GM23338 (cell line): ENCODE measurements at regions not wholly inside any gene's neighbourhood (a gene's known extent, or its start where the extent isn't known, plus 50 kb on each side); places are given as distances from the start of the nearest gene placed in this dataset.

Experiments
- ATAC-seq: fragments of 200-7000 bp; cut with Tn5 transposase; 3 replicates; pipeline ENCODE4 v1.9.1; 2020
- DNase-seq: peaks from one replicate; pipeline ENCODE4 v3.0.0-alpha.2; 2015; ENCODE audit warnings: low spot score
- H2AFZ ChIP-seq: fragments of 200-600 bp; sonication (generic); 2 replicates; pipeline ENCODE4 v1.8.0; 2016; ENCODE audit warnings: antibody characterized with exemption, mild to moderate bottlenecking, moderate library complexity
- H3F3A ChIP-seq: fragments of 200-600 bp; sonication (generic); replicated peaks from 2 replicates; pipeline ENCODE4 v1.8.0; 2017; ENCODE audit warnings: antibody characterized with exemption, mixed run types, low read depth
- H3K27ac ChIP-seq: fragments of 200-600 bp; sonication (generic); 2 replicates; pipeline ENCODE4 v1.6.1; 2016; ENCODE audit warnings: low read depth
- H3K27me3 ChIP-seq: fragments of 200-600 bp; sonication (generic); 2 replicates; pipeline ENCODE4 v1.8.0; 2016; ENCODE audit warnings: mild to moderate bottlenecking, mixed run types, moderate library complexity; ENCODE audit not compliant: insufficient read depth
- H3K36me3 ChIP-seq: fragments of 200-600 bp; sonication (generic); 2 replicates; pipeline ENCODE4 v1.8.0; 2016; ENCODE audit warnings: mild to moderate bottlenecking; ENCODE audit not compliant: insufficient read depth
- H3K4me1 ChIP-seq: fragments of 200-600 bp; sonication (generic); 2 replicates; pipeline ENCODE4 v1.8.0; 2016; ENCODE audit warnings: mild to moderate bottlenecking, moderate library complexity; ENCODE audit not compliant: insufficient read depth
- H3K4me2 ChIP-seq: fragments of 200-600 bp; sonication (generic); 2 replicates; pipeline ENCODE4 v1.7.1; 2017; ENCODE audit warnings: mixed run types
- H3K4me3 ChIP-seq: fragments of 200-600 bp; sonication (generic); 2 replicates; pipeline ENCODE4 v1.6.1; 2016; ENCODE audit warnings: mixed run types
- H3K79me2 ChIP-seq: fragments of 200-600 bp; sonication (generic); replicated peaks from 2 replicates; pipeline ENCODE4 v1.8.0; 2017; ENCODE audit warnings: mild to moderate bottlenecking; ENCODE audit not compliant: insufficient read depth
- H3K9me2 ChIP-seq: fragments of 200-600 bp; sonication (generic); 2 replicates; pipeline ENCODE4 v1.8.0; 2017; ENCODE audit not compliant: insufficient read depth
- H4K20me1 ChIP-seq: fragments of 200-600 bp; sonication (generic); replicated peaks from 2 replicates; pipeline ENCODE4 v1.8.0; 2017; ENCODE audit warnings: mild to moderate bottlenecking; ENCODE audit not compliant: insufficient read depth
- H3K27ac Mint-ChIP-seq: 2 replicates; pipeline ENCODE4 v1.8.0; 2020; ENCODE audit warnings: inconsistent platforms, mild to moderate bottlenecking, moderate library complexity, mixed read lengths
- H3K27me3 Mint-ChIP-seq: 3 replicates; pipeline ENCODE4 v1.8.0; 2022; ENCODE audit warnings: low read depth, mild to moderate bottlenecking, moderate library complexity, mixed read lengths, inconsistent platforms; ENCODE audit not compliant: insufficient read depth, poor library complexity
- H3K36me3 Mint-ChIP-seq: 3 replicates; pipeline ENCODE4 v1.8.0; 2021; ENCODE audit warnings: low read depth, mild to moderate bottlenecking, inconsistent platforms, moderate library complexity, mixed read lengths
- H3K4me1 Mint-ChIP-seq: 3 replicates; pipeline ENCODE4 v1.8.0; 2020; ENCODE audit warnings: mild to moderate bottlenecking, inconsistent platforms, mixed read lengths
- H3K4me3 Mint-ChIP-seq: 3 replicates; pipeline ENCODE4 v1.8.0; 2021; ENCODE audit warnings: moderate library complexity, mild to moderate bottlenecking, inconsistent platforms, mixed read lengths
- H3K9me3 Mint-ChIP-seq: 3 replicates; pipeline ENCODE4 v1.8.0; 2020; ENCODE audit warnings: moderate library complexity, mild to moderate bottlenecking, inconsistent platforms, mixed read lengths
- CREB1 ChIP-seq: fragments of 250-450 bp; sonication (Bioruptor Pico); IDR thresholded peaks from 2 replicates; pipeline ENCODE4 v1.5.0; 2020; ENCODE audit warnings: low read depth, mild to moderate bottlenecking, moderate library complexity
- EZH2 ChIP-seq: fragments of 200-600 bp; sonication (generic); IDR thresholded peaks from one replicate; pipeline ENCODE4 v1.8.0; 2017; ENCODE audit warnings: antibody characterized with exemption, mild to moderate bottlenecking, low read depth; ENCODE audit not compliant: unreplicated experiment
- EZH2phosphoT487 ChIP-seq: fragments of 200-600 bp; sonication (generic); IDR thresholded peaks from one replicate; pipeline ENCODE4 v1.8.1; 2018; ENCODE audit warnings: antibody characterized with exemption; ENCODE audit not compliant: unreplicated experiment
- JUNB ChIP-seq: IDR thresholded peaks from one replicate; pipeline ENCODE4 v1.6.1; 2016; ENCODE audit warnings: antibody characterized with exemption; ENCODE audit not compliant: unreplicated experiment
- NANOG ChIP-seq: IDR thresholded peaks from 2 replicates; pipeline ENCODE4 v1.6.1; 2016; ENCODE audit warnings: antibody characterized with exemption, borderline replicate concordance
- POLR2AphosphoS5 ChIP-seq: IDR thresholded peaks from 2 replicates; pipeline ENCODE4 v1.6.1; 2016; ENCODE audit warnings: antibody characterized with exemption, low read depth
- STAT1 ChIP-seq: IDR thresholded peaks from one replicate; pipeline ENCODE4 v1.6.1; 2016; ENCODE audit warnings: antibody characterized with exemption; ENCODE audit not compliant: unreplicated experiment
- ZNF114 ChIP-seq: fragments of 250-450 bp; sonication (Bioruptor Pico); IDR thresholded peaks from 2 replicates; pipeline ENCODE4 v1.5.0; 2020; ENCODE audit warnings: mild to moderate bottlenecking, moderate library complexity
- ZNF331 ChIP-seq: fragments of 250-450 bp; sonication (Bioruptor Pico); IDR thresholded peaks from 2 replicates; pipeline ENCODE4 v1.5.0; 2020; ENCODE audit warnings: low read depth, mild to moderate bottlenecking, moderate library complexity
- ZNF462 ChIP-seq: fragments of 250-450 bp; sonication (Bioruptor Pico); IDR thresholded peaks from 2 replicates; pipeline ENCODE4 v1.5.0; 2020; ENCODE audit warnings: mild to moderate bottlenecking, moderate library complexity
- TF ChIP-seq, protein P1 (sequence below), 2 experiments: fragments of 200-600 bp in 1 of 2; sonication (generic) in 1 of 2; conservative IDR thresholded peaks; 2 replicates each; pipeline versions ENCODE4 v1.5.1 to v1.6.1; 2016 to 2017; ENCODE audit warnings: antibody characterized with exemption in 2 of 2, low read depth in 2 of 2, mild to moderate bottlenecking in 2 of 2, moderate library complexity in 1 of 2
- TF ChIP-seq, protein P2 (sequence below): IDR thresholded peaks from one replicate; pipeline ENCODE4 v1.6.1; 2018; ENCODE audit warnings: antibody characterized with exemption; ENCODE audit not compliant: unreplicated experiment
- TF ChIP-seq, protein P3 (sequence below): IDR thresholded peaks from 2 replicates; pipeline ENCODE4 v1.6.1; 2016; ENCODE audit warnings: antibody characterized with exemption

DNA sequence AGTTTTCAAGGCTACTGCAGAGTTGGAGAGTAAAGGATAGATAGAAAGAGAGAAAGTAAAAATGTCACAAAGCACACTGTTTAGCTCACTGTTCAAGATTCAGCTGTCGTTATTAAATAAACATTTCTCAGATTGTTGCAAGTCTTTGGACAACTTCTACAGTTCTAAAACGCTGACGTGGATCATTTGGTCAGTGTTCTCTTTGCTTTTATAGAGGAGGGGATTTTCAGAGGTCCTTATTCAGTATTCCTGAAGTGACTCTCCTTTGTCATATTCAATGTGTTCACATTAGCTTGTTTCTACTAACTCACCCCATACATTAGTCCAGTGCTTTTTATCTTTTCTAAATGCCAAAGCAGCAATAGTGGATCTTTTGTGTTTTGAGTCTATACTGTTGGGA, 154.7 kb upstream of the ARGLU1 start (continued):
- TF ChIP-seq ZNF462 (CRISPR knock-in tag) (no peak), POLR2AphosphoS5 (no peak), ZNF114 (CRISPR knock-in tag) (no peak), NANOG (no peak), STAT1 (no peak)
- TF ChIP-seq, protein P1, sequence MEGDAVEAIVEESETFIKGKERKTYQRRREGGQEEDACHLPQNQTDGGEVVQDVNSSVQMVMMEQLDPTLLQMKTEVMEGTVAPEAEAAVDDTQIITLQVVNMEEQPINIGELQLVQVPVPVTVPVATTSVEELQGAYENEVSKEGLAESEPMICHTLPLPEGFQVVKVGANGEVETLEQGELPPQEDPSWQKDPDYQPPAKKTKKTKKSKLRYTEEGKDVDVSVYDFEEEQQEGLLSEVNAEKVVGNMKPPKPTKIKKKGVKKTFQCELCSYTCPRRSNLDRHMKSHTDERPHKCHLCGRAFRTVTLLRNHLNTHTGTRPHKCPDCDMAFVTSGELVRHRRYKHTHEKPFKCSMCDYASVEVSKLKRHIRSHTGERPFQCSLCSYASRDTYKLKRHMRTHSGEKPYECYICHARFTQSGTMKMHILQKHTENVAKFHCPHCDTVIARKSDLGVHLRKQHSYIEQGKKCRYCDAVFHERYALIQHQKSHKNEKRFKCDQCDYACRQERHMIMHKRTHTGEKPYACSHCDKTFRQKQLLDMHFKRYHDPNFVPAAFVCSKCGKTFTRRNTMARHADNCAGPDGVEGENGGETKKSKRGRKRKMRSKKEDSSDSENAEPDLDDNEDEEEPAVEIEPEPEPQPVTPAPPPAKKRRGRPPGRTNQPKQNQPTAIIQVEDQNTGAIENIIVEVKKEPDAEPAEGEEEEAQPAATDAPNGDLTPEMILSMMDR (conservative IDR thresholded peaks at IDR 0.05; ENCODE audit: low read depth in 2 of 2), result no peak

- H3K4me3 Mint-ChIP-seq, result no peak overlapping the region
- TF ChIP-seq JUNB (no peak), ZNF114 (CRISPR knock-in tag) (no peak), NANOG (no peak), CREB1 (no peak), ZNF331 (CRISPR knock-in tag) (no peak), EZH2 (no peak), POLR2AphosphoS5 (no peak), EZH2phosphoT487 (no peak)
- TF ChIP-seq, protein P2, sequence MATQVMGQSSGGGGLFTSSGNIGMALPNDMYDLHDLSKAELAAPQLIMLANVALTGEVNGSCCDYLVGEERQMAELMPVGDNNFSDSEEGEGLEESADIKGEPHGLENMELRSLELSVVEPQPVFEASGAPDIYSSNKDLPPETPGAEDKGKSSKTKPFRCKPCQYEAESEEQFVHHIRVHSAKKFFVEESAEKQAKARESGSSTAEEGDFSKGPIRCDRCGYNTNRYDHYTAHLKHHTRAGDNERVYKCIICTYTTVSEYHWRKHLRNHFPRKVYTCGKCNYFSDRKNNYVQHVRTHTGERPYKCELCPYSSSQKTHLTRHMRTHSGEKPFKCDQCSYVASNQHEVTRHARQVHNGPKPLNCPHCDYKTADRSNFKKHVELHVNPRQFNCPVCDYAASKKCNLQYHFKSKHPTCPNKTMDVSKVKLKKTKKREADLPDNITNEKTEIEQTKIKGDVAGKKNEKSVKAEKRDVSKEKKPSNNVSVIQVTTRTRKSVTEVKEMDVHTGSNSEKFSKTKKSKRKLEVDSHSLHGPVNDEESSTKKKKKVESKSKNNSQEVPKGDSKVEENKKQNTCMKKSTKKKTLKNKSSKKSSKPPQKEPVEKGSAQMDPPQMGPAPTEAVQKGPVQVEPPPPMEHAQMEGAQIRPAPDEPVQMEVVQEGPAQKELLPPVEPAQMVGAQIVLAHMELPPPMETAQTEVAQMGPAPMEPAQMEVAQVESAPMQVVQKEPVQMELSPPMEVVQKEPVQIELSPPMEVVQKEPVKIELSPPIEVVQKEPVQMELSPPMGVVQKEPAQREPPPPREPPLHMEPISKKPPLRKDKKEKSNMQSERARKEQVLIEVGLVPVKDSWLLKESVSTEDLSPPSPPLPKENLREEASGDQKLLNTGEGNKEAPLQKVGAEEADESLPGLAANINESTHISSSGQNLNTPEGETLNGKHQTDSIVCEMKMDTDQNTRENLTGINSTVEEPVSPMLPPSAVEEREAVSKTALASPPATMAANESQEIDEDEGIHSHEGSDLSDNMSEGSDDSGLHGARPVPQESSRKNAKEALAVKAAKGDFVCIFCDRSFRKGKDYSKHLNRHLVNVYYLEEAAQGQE, result no peak
- TF ChIP-seq, protein P3, sequence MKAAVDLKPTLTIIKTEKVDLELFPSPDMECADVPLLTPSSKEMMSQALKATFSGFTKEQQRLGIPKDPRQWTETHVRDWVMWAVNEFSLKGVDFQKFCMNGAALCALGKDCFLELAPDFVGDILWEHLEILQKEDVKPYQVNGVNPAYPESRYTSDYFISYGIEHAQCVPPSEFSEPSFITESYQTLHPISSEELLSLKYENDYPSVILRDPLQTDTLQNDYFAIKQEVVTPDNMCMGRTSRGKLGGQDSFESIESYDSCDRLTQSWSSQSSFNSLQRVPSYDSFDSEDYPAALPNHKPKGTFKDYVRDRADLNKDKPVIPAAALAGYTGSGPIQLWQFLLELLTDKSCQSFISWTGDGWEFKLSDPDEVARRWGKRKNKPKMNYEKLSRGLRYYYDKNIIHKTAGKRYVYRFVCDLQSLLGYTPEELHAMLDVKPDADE, result no peak
These were observed 153.7 kb upstream of the ARGLU1 start for GRCh38 chr13:106721599-106721998.

More at GRCh38 chr13:106721599-106721998, 153.7 kb upstream of the ARGLU1 start:
- Histone ChIP-seq H3K4me2 (no peak overlapping the region), H3F3A (no peaks in the 10 kb centered on the region), H3K9me2 (no peaks in the 10 kb centered on the region), H3K27ac (no peak overlapping the region), H3K4me1 (peaks cover 10% of the 10 kb centered on the region), H3K79me2 (no peaks in the 10 kb centered on the region), H3K36me3 (no peaks in the 10 kb centered on the region), H3K4me3 (no peak overlapping the region), H4K20me1 (no peaks in the 10 kb centered on the region), H3K27me3 (no peaks in the 10 kb centered on the region), H2AFZ (no peak overlapping the region)
- peaks cover 18% of the 10 kb centered on the region; the same call in 2 of the 3 replicates for H3K4me1 Mint-ChIP-seq
- H3K36me3 Mint-ChIP-seq, result peaks cover 3% of the 10 kb centered on the region; the same call in 1 of the 3 replicates
- no peaks in the 10 kb centered on the region for H3K27me3 Mint-ChIP-seq
- peaks cover 4% of the 10 kb centered on the region; the same call in 2 of the 3 replicates for H3K9me3 Mint-ChIP-seq
- DNase-seq (no peak), ATAC-seq (no peak)
- no peak overlapping the region for H3K27ac Mint-ChIP-seq
